Hematopoietic multipotent progenitor cell treated with erythropoietin and hydrocortisone succinate and interleukin-3 and kit ligand, for 6 days (in vitro differentiated cells): ENCODE measurements at regions not wholly inside any gene's neighbourhood (a gene's known extent, or its start where the extent isn't known, plus 50 kb on each side); places are given as distances from the start of the nearest gene placed in this dataset.
"Not testable (repeated sequence)": the region's sequence is repeated elsewhere in the genome, so short reads cannot be mapped to it uniquely, and the experiment has no call there.

Experiments
- DNase-seq: peaks from one replicate; pipeline ENCODE4 v3.0.0-alpha.2; 2015

- no peak for DNase-seq
Measured at GRCh38 chr3:168738527-168739325, 643.0 kb upstream of the GOLIM4 start.

GRCh38 chr3:168736202-168736601 is 640.5 kb upstream of the GOLIM4 start:
- DNase-seq = no peak

GRCh38 chr3:168730073-168730472 is 634.3 kb upstream of the GOLIM4 start:
- DNase-seq = no peak

GRCh38 chr3:168722091-168722490 is 626.4 kb upstream of the GOLIM4 start:
- DNase-seq = no peak

- no peak for DNase-seq
Measured at GRCh38 chr3:168714609-168715240, 619.0 kb upstream of the GOLIM4 start.

GRCh38 chr3:168709073-168709472 is 613.3 kb upstream of the GOLIM4 start:
- no peak for DNase-seq

- no peak for DNase-seq
Measured at GRCh38 chr3:168707900-168708299, 612.2 kb upstream of the GOLIM4 start.

- no peak for DNase-seq
Measured at GRCh38 chr3:168705412-168705811, 609.7 kb upstream of the GOLIM4 start.

GRCh38 chr3:168696051-168696450 is 600.3 kb upstream of the GOLIM4 start:
- DNase-seq = no peak

- DNase-seq = no peak
Measured at GRCh38 chr3:168693870-168694269, 598.1 kb upstream of the GOLIM4 start.

- DNase-seq = no peak
Measured at GRCh38 chr3:168688267-168688666, 592.5 kb upstream of the GOLIM4 start.

GRCh38 chr3:168684519-168684918 is 588.8 kb upstream of the GOLIM4 start:
- DNase-seq = no peak

GRCh38 chr3:168678730-168679129 is 583.0 kb upstream of the GOLIM4 start:
- DNase-seq = no peak

GRCh38 chr3:168671091-168671490 is 575.4 kb upstream of the GOLIM4 start:
- peak; percentile 14 for DNase-seq

GRCh38 chr3:168660879-168661657 is 565.3 kb upstream of the GOLIM4 start:
- DNase-seq = not testable (repeated sequence)

- DNase-seq = no peak
Measured at GRCh38 chr3:168659015-168659414, 563.3 kb upstream of the GOLIM4 start.

- DNase-seq = no peak
Measured at GRCh38 chr3:168655611-168656010, 559.9 kb upstream of the GOLIM4 start.

- DNase-seq = no peak
Measured at GRCh38 chr3:168654700-168655099, 559.0 kb upstream of the GOLIM4 start.

- no peak for DNase-seq
Measured at GRCh38 chr3:168653255-168653654, 557.5 kb upstream of the GOLIM4 start.

- no peak for DNase-seq
Measured at GRCh38 chr3:168648321-168648720, 552.6 kb upstream of the GOLIM4 start.

- no peak for DNase-seq
Measured at GRCh38 chr3:168647582-168647981, 551.9 kb upstream of the GOLIM4 start.

- DNase-seq = peak; percentile 63
Measured at GRCh38 chr3:168645180-168645579, 549.5 kb upstream of the GOLIM4 start.

- DNase-seq = no peak
Measured at GRCh38 chr3:168628549-168628948, 532.8 kb upstream of the GOLIM4 start.

GRCh38 chr3:168625477-168625876 is 529.8 kb upstream of the GOLIM4 start:
- no peak for DNase-seq
